ENCODE measurements at regions not wholly inside any gene's neighbourhood (a gene's known extent, or its start where the extent isn't known, plus 50 kb on each side); places are given as distances from the start of the nearest gene placed in this dataset.

GRCh38 chr2:126221506-126221905, 434.5 kb upstream of the GYPC start:
- no peak for DNase-seq (ENCODE audit: low read depth, low spot score)
- no peak overlapping the region for H3K4me3 ChIP-seq (ENCODE audit: low read depth, low read length)
- in situ Hi-C loops (cut with HindIII; ENCODE audit: low sequenced_read_pairs), result no loop called here
- TF ChIP-seq, protein P1, sequence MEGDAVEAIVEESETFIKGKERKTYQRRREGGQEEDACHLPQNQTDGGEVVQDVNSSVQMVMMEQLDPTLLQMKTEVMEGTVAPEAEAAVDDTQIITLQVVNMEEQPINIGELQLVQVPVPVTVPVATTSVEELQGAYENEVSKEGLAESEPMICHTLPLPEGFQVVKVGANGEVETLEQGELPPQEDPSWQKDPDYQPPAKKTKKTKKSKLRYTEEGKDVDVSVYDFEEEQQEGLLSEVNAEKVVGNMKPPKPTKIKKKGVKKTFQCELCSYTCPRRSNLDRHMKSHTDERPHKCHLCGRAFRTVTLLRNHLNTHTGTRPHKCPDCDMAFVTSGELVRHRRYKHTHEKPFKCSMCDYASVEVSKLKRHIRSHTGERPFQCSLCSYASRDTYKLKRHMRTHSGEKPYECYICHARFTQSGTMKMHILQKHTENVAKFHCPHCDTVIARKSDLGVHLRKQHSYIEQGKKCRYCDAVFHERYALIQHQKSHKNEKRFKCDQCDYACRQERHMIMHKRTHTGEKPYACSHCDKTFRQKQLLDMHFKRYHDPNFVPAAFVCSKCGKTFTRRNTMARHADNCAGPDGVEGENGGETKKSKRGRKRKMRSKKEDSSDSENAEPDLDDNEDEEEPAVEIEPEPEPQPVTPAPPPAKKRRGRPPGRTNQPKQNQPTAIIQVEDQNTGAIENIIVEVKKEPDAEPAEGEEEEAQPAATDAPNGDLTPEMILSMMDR (IDR thresholded peaks at IDR 0.05; ENCODE audit: low read depth, low read length), result no peak

- DNase-seq (ENCODE audit: low read depth, low spot score), result no peak
- TF ChIP-seq, protein P1 (IDR thresholded peaks at IDR 0.05; ENCODE audit: low read depth, low read length), result no peak
- in situ Hi-C loops (cut with HindIII; ENCODE audit: low sequenced_read_pairs), result no loop called here
Measured at GRCh38 chr2:126222278-126222677, 433.7 kb upstream of the GYPC start.

DNA sequence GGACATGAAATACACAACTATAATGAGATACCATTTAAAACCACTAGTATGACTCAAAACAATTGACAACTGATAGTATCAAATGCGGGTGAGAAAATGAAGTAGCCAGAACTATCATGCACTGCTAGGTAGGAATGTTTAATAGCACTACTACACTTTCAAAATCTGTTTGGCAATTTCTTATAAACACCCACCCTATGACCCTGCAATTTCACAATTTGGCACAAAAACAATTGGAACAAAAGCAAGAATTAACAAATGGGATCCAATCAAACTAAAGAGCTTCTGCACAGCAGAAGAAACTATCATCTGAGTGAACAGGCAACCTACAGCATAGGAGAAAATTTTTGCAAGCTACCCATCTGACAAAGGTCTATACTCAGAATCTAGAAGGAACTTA, 431.2 kb upstream of the GYPC start:
- in situ Hi-C loops (cut with HindIII; ENCODE audit: low sequenced_read_pairs), result no loop called here
- TF ChIP-seq, protein P1 (IDR thresholded peaks at IDR 0.05; ENCODE audit: low read depth, low read length), result no peak
- no peak overlapping the region for H3K4me3 ChIP-seq (ENCODE audit: low read depth, low read length)
- no peak for DNase-seq (ENCODE audit: low read depth, low spot score)

More at GRCh38 chr2:126222278-126222677, 433.7 kb upstream of the GYPC start:
- H3K4me3 ChIP-seq (ENCODE audit: low read depth, low read length), result no peak overlapping the region

- no peak for DNase-seq (ENCODE audit: low read depth, low spot score)
- TF ChIP-seq, protein P1 (IDR thresholded peaks at IDR 0.05; ENCODE audit: low read depth, low read length), result no peak
- in situ Hi-C loops (cut with HindIII; ENCODE audit: low sequenced_read_pairs), result no loop called here
- H3K4me3 ChIP-seq (ENCODE audit: low read depth, low read length), result no peak overlapping the region
Measured at GRCh38 chr2:126227250-126227649, 428.7 kb upstream of the GYPC start.

DNA sequence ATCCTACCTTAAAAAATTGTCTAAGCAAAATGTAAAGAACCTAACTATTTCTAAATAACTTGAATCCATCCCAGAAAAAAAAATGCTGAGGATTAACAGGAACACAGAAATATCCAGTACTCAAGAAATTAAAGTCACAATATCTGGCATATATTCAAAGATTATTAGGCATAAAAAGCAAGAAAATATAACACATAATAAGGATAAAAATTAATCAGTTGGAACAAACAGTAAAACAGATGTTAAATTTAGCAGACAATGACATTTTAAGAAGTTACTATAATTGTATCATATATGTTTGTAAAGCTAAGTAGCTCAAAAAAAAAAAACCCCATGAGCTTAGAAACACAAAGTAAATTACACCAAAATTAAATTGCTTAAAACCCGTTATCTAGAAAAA, 427.4 kb upstream of the GYPC start:
- TF ChIP-seq, protein P1 (IDR thresholded peaks at IDR 0.05; ENCODE audit: low read depth, low read length), result no peak
- in situ Hi-C loops (cut with HindIII; ENCODE audit: low sequenced_read_pairs), result no loop called here
- no peak for DNase-seq (ENCODE audit: low read depth, low spot score)
- H3K4me3 ChIP-seq (ENCODE audit: low read depth, low read length), result no peak overlapping the region

GRCh38 chr2:126238251-126238650, 417.7 kb upstream of the GYPC start:
- no peak for DNase-seq (ENCODE audit: low read depth, low spot score)
- TF ChIP-seq, protein P1 (IDR thresholded peaks at IDR 0.05; ENCODE audit: low read depth, low read length), result no peak
- no peak overlapping the region for H3K4me3 ChIP-seq (ENCODE audit: low read depth, low read length)
- in situ Hi-C loops (cut with HindIII; ENCODE audit: low sequenced_read_pairs), result no loop called here

Data from astrocyte of the spinal cord (primary cell).